ENCODE measurements at regions not wholly inside any gene's neighbourhood (a gene's known extent, or its start where the extent isn't known, plus 50 kb on each side); places are given as distances from the start of the nearest gene placed in this dataset.

DNA sequence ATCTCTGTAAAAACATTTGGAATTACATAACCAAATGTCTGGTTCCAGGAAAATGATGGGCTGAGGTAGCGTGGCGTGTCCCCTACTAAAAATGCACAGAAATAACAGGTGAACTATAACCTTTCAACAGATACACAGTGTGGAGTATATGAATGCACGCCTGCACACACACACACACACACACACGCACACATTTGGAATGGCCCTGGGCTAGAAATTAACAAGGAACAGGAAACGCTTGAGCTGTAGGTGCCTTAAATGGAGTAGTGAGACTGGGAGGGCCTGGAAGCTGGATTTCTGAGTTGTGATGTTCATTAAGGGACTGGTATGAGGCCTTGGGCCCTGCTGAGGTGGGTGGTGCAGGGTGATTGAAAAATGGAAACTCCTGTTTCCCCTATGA is 246.5 kb upstream of the C1orf174 start:
- no peak for DNase-seq

DNA sequence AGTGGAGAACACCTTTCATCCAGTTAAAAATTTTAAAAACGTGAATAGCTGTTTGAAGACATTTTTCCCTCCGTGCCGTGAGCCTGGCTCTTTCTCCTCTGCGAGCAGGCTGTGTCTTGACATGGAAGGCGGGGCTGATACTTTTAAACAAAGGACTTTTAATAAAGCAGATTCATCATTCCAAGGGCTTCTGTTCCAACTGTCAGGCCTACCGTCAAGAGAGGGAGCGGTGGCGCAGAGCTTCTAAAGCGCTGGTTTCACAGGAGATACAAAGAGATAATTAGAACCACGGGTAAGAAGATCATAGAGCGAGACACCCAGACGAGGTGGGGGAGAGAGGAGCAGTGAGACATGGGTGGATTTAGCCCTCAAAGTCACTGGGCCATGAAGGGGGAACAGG is 247.4 kb upstream of the C1orf174 start:
- no peak for DNase-seq

DNA sequence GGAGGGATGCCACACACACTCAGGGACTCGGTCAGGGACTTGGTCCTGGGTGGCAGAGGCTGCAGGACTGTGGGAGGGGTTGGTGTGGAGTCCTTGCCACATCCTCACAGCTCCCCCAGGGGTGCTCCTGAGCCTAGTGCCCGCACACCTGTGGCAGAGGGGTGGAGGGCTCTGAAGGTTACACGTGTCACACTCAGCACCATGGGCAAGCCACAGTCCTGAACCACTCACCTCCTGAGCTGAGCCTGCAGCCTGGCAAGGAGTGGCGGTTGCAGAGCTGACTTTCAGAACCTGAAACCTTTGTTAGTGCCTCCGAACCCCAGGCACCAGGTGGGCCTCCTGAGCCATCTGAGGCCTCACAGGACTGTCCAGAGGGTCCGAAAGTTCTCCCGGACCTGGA is 249.2 kb upstream of the C1orf174 start:
- no peak for DNase-seq

DNA sequence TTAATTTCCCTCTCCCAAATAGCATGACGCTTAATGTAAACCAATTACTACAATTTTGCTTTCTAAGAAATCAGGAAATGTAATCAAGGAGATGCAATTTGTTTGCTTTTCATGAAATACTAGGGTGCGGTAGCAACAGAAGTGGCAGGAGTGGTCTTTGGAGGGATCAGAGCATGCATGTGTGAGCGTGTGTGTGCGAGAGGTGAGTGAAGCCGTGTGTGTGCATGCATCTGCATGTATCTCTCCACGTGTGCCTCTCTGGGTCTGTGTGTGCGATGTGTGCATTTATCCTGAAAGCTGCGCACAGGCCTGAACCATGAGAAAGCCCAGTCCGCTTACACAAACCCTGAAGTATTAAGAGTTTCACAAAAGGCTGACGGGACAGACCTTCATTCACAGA is 249.8 kb upstream of the C1orf174 start:
- DNase-seq: no peak

DNA sequence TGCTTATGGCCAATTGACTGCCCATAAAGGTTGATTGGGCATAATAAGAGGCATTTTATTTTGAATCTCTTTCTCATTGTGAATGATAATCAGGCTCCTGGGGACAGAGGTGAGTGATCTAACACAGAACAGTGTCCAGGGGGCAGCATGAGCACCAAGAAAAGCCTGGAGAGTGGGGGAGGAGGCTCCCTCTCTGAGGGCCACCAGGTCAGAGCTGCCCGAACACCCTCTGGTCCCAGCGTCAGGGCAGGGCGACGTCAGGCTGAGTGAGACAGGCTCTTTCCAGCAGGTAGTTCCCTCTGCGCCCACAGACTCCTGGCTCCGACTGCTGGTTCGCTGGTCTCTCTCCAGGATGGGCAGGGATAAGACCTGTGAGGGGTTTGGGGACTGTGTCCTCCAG is 250.2 kb upstream of the C1orf174 start:
- DNase-seq: no peak

DNA sequence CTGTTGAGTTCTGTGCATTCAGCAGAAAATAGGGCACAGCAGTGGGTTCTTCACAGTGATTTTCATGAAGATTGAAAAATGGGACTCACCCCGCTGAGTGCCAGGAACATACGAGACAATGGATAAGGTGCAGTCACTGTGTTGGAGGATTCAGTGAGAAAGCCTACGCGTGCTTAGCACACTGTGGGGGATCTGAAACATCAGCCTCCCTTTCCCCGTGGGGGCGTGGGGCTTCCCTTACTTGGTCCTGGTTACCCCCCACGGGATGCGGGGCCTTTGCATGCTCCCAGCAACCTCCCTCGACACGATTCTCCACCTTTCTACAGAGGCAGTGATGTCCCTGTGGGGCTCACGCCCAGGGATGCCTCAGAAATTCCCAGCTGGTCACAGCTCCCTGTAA is 252.2 kb upstream of the C1orf174 start:
- DNase-seq: no peak

DNA sequence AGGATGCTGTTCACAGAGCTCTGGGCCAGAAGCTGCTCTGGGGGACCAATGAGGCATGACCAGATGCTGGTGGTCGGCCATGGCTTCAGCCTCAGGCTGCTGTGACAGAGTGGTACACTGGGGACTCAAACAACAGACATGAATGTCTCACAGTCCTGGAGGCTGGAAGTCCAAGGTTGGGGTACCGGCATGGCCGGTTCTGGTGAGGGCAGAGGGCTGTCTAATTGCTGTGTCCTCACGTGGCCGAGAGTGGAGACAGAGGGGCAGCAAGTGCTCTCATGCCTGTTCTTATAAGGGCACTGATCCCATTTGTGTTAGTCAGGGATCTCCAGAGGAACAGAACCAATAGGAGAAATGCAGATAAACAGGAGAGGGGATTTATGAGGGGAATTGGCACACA is 253.5 kb upstream of the C1orf174 start:
- DNase-seq: no peak

DNA sequence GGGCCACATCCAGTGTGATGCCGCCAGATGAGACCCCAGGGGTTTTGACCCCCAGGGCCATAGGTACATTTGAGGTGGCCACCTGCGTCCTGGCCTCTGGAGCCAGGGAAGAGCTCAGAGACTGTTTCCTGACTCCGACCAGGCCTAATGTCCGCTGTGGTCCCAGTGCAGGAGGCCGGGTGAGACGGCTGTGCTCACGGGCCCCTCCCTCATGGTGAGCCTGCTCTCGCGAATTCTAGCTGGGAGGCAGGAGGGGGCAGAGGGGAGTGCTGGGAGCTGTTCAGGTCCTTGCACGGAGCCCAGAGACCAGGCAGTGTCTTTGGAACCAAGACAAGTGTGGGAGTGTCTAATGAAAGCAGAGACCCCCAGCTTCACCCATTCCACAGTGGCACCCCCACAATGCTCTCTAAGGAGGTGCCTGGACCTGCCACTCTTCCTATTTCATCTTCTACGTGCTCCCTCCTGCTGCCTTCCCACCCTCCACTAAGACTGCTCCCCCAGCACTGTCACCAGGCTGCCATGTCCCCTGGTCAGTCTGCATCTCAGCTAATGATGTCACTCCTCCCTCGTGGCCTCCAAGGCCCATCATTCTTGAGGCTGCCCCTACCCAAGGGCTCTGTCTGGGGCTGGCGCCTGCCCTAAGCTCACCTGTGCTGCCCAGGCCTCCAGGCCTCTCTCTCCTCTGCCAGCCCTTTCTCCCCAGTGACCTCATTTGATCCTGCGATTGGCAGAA is 256.3 kb upstream of the C1orf174 start:
- DNase-seq: no peak

DNA sequence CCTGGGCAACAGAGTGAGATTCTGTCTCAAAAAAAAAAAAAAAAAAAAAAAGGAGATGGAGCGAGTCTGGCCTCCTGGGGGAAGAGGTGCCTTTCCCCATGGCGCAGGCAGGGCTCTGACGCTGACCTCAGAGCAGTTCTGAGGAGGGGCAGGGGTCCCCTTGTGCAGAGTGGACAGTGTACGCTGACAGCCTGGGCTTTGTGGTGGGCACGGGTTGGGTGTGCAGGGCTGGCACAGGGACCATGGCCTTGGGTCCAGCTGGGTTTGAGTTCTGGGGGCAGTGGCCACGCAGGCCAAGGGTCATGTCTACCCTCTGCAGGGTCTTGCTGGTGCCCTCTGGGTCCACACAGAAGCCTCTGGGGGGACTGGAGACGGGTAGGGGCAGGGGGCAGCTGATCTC is 260.1 kb upstream of the C1orf174 start:
- no peak for DNase-seq

DNA sequence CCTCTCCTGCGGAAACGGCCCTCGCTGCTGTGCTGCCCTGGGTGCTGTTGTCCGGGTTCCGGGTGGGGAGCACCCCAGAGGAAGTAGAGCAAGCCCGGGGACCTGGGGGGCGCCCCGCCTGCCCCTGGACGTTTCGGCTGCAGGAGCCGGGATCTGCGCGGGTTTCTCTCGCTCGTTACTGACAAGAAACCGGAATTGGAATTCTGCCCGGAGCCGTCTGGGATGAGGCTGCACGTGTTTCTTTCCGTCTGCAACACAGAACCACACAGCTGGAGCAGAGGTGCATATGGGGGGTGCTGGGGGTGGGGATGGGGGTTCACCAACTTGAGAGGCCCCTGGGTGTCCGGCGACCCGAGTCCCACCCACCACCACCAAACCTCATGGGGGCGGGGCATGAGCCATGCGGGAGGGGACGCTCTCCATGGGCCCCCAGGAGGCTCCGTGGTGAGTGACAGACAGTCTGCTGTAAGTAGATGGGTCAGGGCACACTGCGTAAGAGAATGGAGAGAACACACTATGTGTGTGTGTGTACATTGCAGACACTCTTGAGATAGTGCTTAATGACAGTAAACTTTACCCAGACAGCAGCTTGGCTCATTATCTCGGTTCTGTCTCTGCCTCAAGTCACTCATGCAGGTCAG is 261.4 kb upstream of the C1orf174 start:
- no peak for DNase-seq

DNA sequence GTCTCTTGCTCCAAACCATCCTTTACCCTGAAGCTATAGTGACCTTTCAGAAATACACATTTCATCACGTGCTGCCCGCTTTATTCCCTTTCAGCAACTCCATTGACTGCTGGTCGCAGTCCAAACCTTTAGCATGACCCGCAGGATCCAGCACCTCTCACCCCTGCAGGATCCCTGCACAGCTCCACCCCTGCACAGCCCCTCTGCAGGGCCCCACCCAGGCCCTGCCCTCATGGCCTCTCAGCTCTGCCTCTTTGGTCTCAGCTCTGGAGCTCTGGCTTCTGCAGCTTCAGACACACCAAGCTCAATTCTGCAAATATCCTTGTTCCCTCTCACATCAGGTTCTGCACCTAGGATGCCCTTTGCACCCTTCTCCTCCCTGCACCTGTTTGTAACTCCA is 264.9 kb upstream of the C1orf174 start:
- DNase-seq: no peak

DNA sequence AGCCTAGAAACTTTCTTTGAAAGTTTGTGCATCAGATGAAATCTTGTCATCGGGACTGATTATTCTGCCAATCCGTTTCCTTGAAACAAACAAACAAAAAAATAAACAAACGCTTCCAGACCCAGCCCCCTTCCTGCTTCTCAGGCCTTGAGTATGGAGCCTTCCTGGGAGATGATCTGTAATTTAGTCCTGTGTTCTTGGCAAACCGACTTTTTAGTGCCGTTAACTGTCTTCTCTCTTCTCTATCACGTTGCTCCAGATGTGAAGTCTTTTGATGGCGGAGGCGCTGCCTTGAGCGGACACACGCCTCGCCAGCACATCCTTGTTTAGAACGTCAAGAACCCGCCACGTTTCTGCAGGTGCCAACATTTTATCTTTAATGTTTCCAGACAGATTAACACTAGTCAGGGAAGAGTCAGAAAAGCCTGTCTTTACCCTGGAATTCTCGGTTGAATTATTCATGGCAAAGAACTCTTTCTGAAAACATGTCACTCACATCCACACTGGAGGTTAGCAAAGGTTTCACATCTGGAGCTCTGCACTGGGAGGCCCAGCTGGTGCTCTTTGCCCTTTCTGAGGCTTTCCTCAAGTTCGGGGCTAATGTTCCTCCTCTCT is 265.7 kb upstream of the C1orf174 start:
- DNase-seq: no peak

DNA sequence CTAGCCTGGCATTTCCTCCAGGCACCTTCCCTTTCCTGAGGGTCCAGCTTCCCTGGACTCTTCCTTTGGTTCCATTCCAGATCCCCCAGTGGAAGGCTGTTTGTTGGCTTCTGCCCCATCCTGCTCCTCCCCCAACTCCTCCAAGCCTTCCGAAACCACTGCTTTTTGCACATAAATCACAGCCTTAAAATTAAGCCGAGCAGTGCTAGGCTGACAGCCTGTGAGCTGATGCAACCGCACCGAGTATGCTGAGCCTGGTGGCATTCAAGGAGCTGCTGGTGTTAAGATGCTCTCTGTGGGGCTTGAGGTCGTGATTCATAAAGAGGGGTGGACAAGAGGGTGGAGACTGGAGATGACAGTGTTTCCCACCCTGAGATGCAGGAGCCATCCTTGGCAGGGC is 266.6 kb upstream of the C1orf174 start:
- no peak for DNase-seq

DNA sequence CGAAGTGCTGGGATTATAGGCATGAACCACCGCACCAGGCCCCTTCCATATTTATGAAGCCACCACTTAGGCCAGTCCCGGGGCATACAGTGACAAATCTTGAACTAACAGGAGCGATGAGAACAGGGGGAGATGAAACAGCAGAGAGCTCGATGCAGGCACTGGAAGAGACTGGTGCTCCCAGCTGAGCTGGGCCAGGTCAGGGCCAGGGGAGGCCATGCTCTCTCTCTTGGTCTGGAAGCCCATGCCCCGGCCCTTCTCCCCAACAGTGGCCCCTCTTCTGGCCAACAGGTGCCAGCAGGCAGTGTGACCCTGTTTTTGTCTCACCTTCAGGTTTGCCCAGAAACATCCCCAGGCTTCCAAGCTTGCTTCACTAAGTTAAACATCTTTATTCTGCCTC is 269.9 kb upstream of the C1orf174 start:
- DNase-seq: no peak

DNA sequence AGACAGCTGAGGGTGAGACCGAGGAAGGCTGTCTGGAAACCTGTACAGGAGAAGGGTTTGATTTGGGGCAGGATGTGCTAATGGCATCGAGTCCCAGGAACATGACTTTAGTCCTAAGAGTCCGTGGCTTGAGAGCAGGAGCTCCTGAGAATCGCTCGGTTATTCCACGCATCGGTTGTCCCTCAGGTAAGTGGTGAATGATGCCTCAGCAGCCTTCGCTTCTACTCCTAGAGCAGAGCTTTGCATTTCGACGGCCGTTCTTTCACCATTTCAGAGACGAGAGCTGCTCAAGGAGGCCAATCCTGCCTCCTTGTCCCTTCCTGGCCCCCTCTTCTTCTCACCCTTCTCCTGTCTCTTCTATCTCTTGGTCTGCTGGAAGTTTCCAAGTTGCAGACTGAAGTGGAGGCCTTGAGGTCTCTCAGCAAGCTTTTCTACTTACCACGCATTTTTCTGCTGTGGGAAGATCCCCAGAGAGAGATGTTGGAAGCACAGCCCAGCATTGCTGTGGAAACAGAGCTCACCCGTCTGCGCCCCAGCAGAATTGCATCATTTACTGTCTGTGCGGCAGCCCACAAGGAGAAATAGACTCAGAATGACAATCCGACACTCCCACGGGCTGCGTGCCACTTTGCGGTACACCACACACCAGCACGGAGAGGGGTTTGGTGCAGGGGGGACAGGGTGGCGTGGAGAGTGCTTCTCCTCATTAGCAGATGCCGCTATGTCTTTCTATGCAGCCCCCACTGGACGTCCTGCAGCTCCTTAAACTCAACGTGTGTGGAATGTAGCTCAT is 270.7 kb upstream of the C1orf174 start:
- DNase-seq: no peak

DNA sequence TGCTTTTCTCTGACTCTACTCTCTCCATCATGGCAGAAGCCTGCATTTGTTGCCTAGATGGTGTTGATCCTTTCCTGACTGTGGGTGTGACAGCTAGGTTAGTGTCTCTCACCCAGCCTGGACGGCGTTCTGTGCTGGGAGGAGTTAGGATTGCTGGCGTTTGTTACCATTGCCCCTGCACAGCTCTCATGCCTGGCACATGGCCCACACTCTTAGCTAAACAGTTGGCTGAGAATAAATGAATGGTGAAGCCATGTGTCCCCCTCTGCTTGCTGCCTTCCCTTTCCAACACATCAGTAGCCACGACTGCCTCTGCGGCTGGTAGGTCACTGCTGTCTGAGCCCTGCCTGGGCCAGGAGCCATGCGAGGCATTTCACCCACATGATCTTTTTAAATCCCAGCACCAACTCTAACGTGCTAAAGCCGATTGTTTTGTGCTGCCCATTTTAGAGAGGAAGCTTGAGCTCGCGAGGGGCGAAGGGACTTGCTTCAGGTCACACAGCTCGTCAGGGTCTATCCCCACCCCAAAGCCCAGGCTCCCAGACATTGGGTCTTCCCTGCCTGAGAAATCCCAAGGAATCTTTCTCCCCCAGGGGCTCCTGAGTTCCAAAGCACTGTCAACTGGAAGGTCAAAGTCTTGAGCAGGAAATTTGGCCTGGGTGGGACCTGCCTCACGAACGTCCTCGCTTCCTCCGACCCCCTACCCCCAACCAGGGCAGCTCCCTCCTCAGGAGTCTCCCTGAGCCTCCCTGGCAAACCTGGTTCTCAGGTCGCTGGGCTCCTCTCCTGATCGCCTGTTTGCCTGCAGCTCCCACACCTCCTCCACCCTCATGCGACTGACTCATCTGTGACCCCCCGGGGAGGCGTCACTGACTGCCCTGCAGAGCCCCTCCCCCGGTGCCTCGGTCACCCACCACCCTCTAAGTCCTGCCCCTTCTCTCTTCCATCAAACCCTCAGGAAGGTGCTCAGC is 271.7 kb upstream of the C1orf174 start:
- no peak for DNase-seq

DNA sequence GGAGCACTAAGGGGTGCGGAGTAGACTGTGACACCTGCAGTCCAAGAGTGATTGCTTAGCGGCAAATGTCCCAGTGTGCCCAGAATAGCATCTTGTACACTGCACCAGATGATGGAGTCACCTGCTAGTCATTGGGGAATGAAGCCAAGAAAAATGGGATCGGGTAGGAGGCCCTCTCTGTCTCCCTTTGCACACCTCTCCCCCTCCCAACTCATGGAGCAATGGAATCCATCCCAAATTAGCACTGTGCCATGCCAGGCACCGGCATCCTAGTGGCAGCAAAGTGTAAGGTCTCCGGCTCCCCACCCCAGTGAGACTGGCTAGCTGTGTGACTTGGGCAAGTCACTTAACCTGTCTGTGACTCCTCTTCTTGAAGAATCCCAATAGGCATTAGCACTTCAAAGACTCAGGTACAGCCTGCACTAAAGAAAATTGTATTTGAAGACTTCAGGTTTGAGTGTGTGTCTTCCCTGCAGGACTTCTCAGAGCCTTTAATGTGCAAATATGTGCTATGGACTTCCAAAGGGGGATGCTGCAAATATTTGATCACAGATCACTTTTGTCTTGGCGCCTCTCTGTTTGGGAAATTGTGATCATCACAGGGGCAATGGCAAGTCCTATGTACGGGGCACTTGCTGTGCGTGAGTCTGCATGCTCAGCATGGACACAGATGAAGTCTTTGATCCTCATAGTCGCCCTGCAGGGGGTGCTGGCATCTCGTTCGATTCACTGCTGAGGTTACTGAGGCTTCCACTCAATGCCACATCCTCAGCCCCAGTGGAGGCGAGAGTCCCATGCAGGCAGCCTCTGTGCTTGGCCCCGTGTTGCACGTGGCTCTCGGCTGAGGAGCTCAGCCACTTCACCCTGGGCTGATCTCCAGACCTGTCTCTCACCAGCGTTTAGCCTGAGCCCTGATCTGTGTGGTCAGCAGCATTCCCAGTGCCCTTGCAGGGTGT is 272.9 kb upstream of the C1orf174 start:
- DNase-seq: peak in 1 of 3 donors; percentile 3

DNA sequence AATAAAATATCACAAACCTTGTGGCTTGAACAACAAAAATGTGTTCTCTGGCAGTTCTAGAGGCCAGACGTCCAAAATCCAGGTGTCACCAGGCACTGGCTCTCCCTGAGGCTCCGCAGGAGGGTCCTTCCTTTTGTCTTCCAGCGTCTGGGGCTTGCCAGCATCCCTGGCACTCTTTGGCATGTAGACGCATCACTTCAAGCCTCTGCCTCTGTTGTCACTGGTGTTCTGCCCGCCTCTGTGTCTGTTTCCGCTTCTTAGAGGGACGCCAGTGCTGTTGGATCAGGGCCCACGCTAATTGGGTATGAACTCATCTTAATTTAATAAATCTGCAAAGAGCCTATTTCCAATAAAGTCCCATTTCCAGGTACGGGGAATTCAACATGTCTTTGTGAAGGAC is 273.7 kb upstream of the C1orf174 start:
- DNase-seq: no peak

DNA sequence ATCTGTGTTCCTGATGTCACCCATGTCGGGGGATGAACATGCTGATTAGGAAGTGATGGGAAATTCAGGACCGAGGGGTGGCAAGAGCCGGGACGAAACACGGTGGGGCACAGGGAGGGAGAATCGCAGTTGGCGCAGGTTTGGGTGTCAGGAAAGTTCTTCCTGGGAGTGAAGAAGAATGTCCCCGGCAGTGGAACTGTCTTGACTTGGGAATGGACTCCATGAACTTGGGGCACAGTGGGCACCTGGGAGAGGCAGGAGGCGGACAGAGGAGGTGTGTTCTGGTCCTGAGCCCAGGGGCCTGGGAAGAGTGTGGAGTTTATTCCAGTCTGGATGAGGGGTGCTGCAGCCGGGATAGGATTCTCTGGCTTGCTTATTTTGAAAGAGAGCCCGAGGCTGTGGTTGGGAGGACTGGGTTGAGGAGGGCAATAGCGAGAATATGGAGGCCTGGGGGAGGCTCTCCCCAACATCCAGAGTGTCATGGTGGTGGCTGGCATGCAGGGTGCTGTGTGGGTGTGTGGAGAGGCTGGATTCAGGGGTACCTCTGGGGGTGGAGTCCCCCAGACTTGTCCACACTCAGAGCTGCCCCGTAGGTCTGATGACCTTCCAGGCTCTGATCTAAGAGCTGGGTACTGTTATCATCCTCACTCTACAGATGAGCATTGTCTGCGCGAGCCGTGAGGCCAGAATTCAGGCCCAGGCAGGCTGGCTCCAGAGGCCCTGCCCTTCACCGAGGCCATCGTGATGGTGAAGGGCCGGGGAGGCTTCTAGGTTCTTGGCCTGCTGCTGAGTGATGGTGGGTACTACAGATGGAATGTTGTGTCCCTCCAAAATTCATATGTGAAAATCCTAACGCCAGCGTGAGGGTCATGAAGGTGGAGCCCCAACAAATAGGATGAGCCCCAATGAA is 274.5 kb upstream of the C1orf174 start:
- no peak for DNase-seq

All from suppressor macrophage treated with lipopolysaccharide for 1 hour (primary cell).